ENCODE measurements at regions not wholly inside any gene's neighbourhood (a gene's known extent, or its start where the extent isn't known, plus 50 kb on each side); places are given as distances from the start of the nearest gene placed in this dataset.
A peak's percentile ranks its signal among the peaks of the same experiment; 100 is the strongest.
"Not testable (repeated sequence)": the region's sequence is repeated elsewhere in the genome, so short reads cannot be mapped to it uniquely, and the experiment has no call there.

GRCh38 chr21:36591326-36591970 lies 107.5 kb upstream of the SIM2 start:
- DNase-seq (ENCODE audit: low read depth): no peak

- no peak for DNase-seq (ENCODE audit: low read depth)
Observed at GRCh38 chr21:36596174-36596573, 102.7 kb upstream of the SIM2 start.

- DNase-seq (ENCODE audit: low read depth): no peak
Observed at GRCh38 chr21:36601362-36601761, 97.6 kb upstream of the SIM2 start.

GRCh38 chr21:36602735-36603134 lies 96.2 kb upstream of the SIM2 start:
- DNase-seq (ENCODE audit: low read depth): no peak

GRCh38 chr21:36603221-36603620 lies 95.7 kb upstream of the SIM2 start:
- DNase-seq (ENCODE audit: low read depth): no peak

GRCh38 chr21:36605426-36605825 lies 93.5 kb upstream of the SIM2 start:
- no peak for DNase-seq (ENCODE audit: low read depth)

- no peak for DNase-seq (ENCODE audit: low read depth)
Observed at GRCh38 chr21:36606287-36606982, 92.5 kb upstream of the SIM2 start.

GRCh38 chr21:36606983-36607325 lies 92.0 kb upstream of the SIM2 start:
- DNase-seq (ENCODE audit: low read depth): no peak

GRCh38 chr21:36608041-36608896 lies 90.6 kb upstream of the SIM2 start:
- no peak for DNase-seq (ENCODE audit: low read depth)

- no peak for DNase-seq (ENCODE audit: low read depth)
Observed at GRCh38 chr21:36608897-36609225, 90.1 kb upstream of the SIM2 start.

- DNase-seq (ENCODE audit: low read depth): no peak
Observed at GRCh38 chr21:36609654-36610053, 89.3 kb upstream of the SIM2 start.

- peak; percentile 18 for DNase-seq (ENCODE audit: low read depth)
Observed at GRCh38 chr21:36610201-36610600, 88.7 kb upstream of the SIM2 start.

GRCh38 chr21:36610935-36611334 lies 88.0 kb upstream of the SIM2 start:
- no peak for DNase-seq (ENCODE audit: low read depth)

GRCh38 chr21:36611379-36611778 lies 87.5 kb upstream of the SIM2 start:
- no peak for DNase-seq (ENCODE audit: low read depth)

GRCh38 chr21:36613059-36613458 lies 85.9 kb upstream of the SIM2 start:
- peak; percentile 49 for DNase-seq (ENCODE audit: low read depth)

GRCh38 chr21:36613554-36613953 lies 85.4 kb upstream of the SIM2 start:
- DNase-seq (ENCODE audit: low read depth): no peak

- DNase-seq (ENCODE audit: low read depth): no peak
Observed at GRCh38 chr21:36615274-36615964, 83.5 kb upstream of the SIM2 start.

- DNase-seq (ENCODE audit: low read depth): not testable (repeated sequence)
Observed at GRCh38 chr21:36616773-36617172, 82.1 kb upstream of the SIM2 start.

- not testable (repeated sequence) for DNase-seq (ENCODE audit: low read depth)
Observed at GRCh38 chr21:36621794-36622193, 77.1 kb upstream of the SIM2 start.

GRCh38 chr21:36624105-36624504 lies 74.8 kb upstream of the SIM2 start:
- DNase-seq (ENCODE audit: low read depth): no peak

GRCh38 chr21:36626791-36627190 lies 72.1 kb upstream of the SIM2 start:
- DNase-seq (ENCODE audit: low read depth): no peak

- DNase-seq (ENCODE audit: low read depth): peak; percentile 31
Observed at GRCh38 chr21:36627242-36627641, 71.7 kb upstream of the SIM2 start.
